HL-60 (cell line): ENCODE measurements at regions not wholly inside any gene's neighbourhood (a gene's known extent, or its start where the extent isn't known, plus 50 kb on each side); places are given as distances from the start of the nearest gene placed in this dataset.

Experiments
- CTCF ChIP-seq: IDR thresholded peaks from one replicate; pipeline ENCODE4 v1.5.1; 2011; ENCODE audit warnings: low read length, control low read depth, inconsistent platforms; ENCODE audit not compliant: insufficient read depth
- GABPA ChIP-seq: IDR thresholded peaks from 2 replicates; pipeline ENCODE4 v1.6.1; 2012; ENCODE audit warnings: low read depth
- POLR2AphosphoS5 ChIP-seq: IDR thresholded peaks from 2 replicates; pipeline ENCODE4 v1.6.1; 2012; ENCODE audit warnings: low read depth
- REST ChIP-seq: IDR thresholded peaks from 2 replicates; pipeline ENCODE4 v1.6.1; 2012; ENCODE audit warnings: low read depth; ENCODE audit not compliant: insufficient replicate concordance

- TF ChIP-seq CTCF, result no peak
- no peak for TF ChIP-seq POLR2AphosphoS5
- no peak for TF ChIP-seq REST
- no peak for TF ChIP-seq GABPA
These were observed 1900.0 kb downstream of the C4orf33 start for GRCh38 chr4:130995988-130996387.
